ENCODE measurements at regions not wholly inside any gene's neighbourhood (a gene's known extent, or its start where the extent isn't known, plus 50 kb on each side); places are given as distances from the start of the nearest gene placed in this dataset.

GRCh38 chr22:23458663-23459541 is 121.2 kb downstream of the IGLL1 start:
- Histone ChIP-seq H3K4me1 (replicated peaks in 1 of 2; ENCODE audit: control insufficient read depth in 2 of 2, insufficient read depth in 2 of 2, low read length in 2 of 2) (peaks cover 0 to 19% of the 10 kb centered on the region in 2 experiments; a peak in 3 of 5 replicates), H3K27me3 (ENCODE audit: control insufficient read depth in 2 of 2, insufficient read depth in 2 of 2, low read length in 2 of 2) (no peaks in the 10 kb centered on the region; a peak in 1 of 5 replicates), H3K9ac (ENCODE audit: insufficient read depth in 1 of 2, low read depth in 2 of 2, low read length in 2 of 2) (no peak overlapping the region), H3K4me2 (ENCODE audit: insufficient read depth, low read length) (no peak overlapping the region), H3K79me2 (ENCODE audit: control insufficient read depth, insufficient read depth, low read length) (no peaks in the 10 kb centered on the region), H3K4me3 (no peak overlapping the region), H3K9me3 (replicated peaks; ENCODE audit: control insufficient read depth, insufficient read depth, low read depth, low read length) (no peaks in the 10 kb centered on the region), H3K27ac (ENCODE audit: extremely low read depth, low read depth, low read length) (no peak overlapping the region), H2AFZ (ENCODE audit: low read depth, low read length) (no peak overlapping the region), H4K20me1 (replicated peaks; ENCODE audit: control insufficient read depth, insufficient read depth, low read length) (no peaks in the 10 kb centered on the region), H3K9me1 (ENCODE audit: control insufficient read depth, insufficient read depth, low read length) (no peaks in the 10 kb centered on the region), H3K36me3 (ENCODE audit: control insufficient read depth, insufficient read depth, low read length) (no peaks in the 10 kb centered on the region)
- intact Hi-C loops (cut with micrococcal nuclease) (no loop called here), in situ Hi-C loops (cut with MboI) (no loop called here)
- ChIA-PET POLR2A (no interaction called here), CTCF (ENCODE audit: low intra/inter-chr PET ratio) (no interaction called here)
- BruUV-seq (replicated peaks), result no TSS peak
- FAIRE-seq, result no peak
- no peak; the same call in 2 of the 3 replicates for ATAC-seq
- no peak for DNase-seq (ENCODE audit: extremely low read depth in 1 of 4, low spot score in 3 of 4)
- WGBS (ENCODE audit: insufficient coverage, low coverage, missing lambda C conversion rate), result 65% methylated on average over 39 of the region's 64 CpGs
- TF ChIP-seq ARHGAP35 (IDR thresholded peaks at IDR 0.05; ENCODE audit: partially characterized antibody) (no peak), NCOA4 (IDR thresholded peaks at IDR 0.05; ENCODE audit: partially characterized antibody) (no peak), CHAMP1 (IDR thresholded peaks at IDR 0.05) (no peak), TRIM28 (IDR thresholded peaks at IDR 0.05) (no peak), MEIS2 (IDR thresholded peaks at IDR 0.05; ENCODE audit: partially characterized antibody) (no peak), KAT7 (CRISPR knock-in tag; IDR thresholded peaks at IDR 0.05; ENCODE audit: borderline replicate concordance) (no peak), VEZF1 (CRISPR knock-in tag; IDR thresholded peaks at IDR 0.05) (no peak), MNT (conservative IDR thresholded peaks at IDR 0.05) (no peak), THAP7 (CRISPR knock-in tag; IDR thresholded peaks at IDR 0.05) (no peak), KLF10 (CRISPR knock-in tag; IDR thresholded peaks at IDR 0.05) (no peak), ERF (CRISPR knock-in tag; IDR thresholded peaks at IDR 0.05) (no peak), ZEB2 (IDR thresholded peaks at IDR 0.05) (no peak), FOXK2 (conservative IDR thresholded peaks at IDR 0.05 in 1 of 2, IDR thresholded peaks at IDR 0.05 in 1 of 2; ENCODE audit: low read depth in 2 of 2) (no peak), GTF2B (IDR thresholded peaks at IDR 0.05; ENCODE audit: extremely low read depth, insufficient read length) (no peak)

Measured in K562 (cell line).